Lower leg skin (tissue), 4 donors: ENCODE measurements at regions not wholly inside any gene's neighbourhood (a gene's known extent, or its start where the extent isn't known, plus 50 kb on each side); places are given as distances from the start of the nearest gene placed in this dataset.

ENCODE experiments used
- DNase-seq, 2 donors: peaks; one replicate each; pipeline ENCODE4 v3.0.0-alpha.2; 2019; ENCODE audit warnings: low spot score in 2 of 2
- H3K4me3 ChIP-seq: fragments of 200-600 bp; sonication (generic); 2 replicates; pipeline ENCODE4 v1.5.1; 2017; ENCODE audit warnings: mild to moderate bottlenecking, low read depth; ENCODE audit not compliant: poor library complexity, severe bottlenecking
- POLR2A ChIP-seq, 2 donors: fragments of 450-650 bp; IDR thresholded peaks; one replicate each; pipeline ENCODE4 v1.6.1; 2016 to 2017; ENCODE audit warnings: antibody characterized with exemption in 2 of 2, mild to moderate bottlenecking in 1 of 2, moderate library complexity in 1 of 2
- WGBS, 2 donors: methylation state at CpG; one replicate each; pipeline ENCODE4 v1.1.5; 2018; 5-methylcytosine and 5-hydroxymethylcytosine counted together
- intact Hi-C: fragments of 100-400 bp; cut with DNase I; formaldehyde crosslinking; loops from one replicate; pipeline ENCODE4 v1.15.0; 2023; ENCODE audit warnings: low total_unique reads
- TF ChIP-seq, protein P1 (sequence below), 3 donors: fragments of 450-650 bp; IDR thresholded peaks; one replicate each; pipeline ENCODE4 v1.5.1; 2016; ENCODE audit warnings: antibody characterized with exemption in 3 of 3, mild to moderate bottlenecking in 3 of 3, moderate library complexity in 2 of 3

DNA sequence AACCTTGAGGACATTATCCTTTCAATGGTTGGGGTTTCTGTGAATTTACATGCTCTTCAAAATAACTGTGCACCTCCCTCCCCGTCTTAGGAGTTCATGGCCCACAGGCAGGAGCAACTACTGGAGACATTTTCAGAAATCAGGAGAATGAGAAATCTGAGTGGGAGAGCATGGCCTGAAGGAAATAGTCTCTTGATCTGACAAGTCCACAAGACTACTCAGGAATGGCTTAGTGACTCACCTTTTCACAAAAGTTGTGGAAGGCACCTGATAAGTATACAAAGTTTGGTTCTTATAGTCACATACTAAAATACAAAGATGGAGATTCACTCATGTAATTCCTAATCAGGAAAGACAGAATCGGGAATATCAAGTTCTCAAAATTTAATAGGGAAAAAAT, 83.6 kb upstream of the NCKAP5 start:
- TF ChIP-seq, protein P1, sequence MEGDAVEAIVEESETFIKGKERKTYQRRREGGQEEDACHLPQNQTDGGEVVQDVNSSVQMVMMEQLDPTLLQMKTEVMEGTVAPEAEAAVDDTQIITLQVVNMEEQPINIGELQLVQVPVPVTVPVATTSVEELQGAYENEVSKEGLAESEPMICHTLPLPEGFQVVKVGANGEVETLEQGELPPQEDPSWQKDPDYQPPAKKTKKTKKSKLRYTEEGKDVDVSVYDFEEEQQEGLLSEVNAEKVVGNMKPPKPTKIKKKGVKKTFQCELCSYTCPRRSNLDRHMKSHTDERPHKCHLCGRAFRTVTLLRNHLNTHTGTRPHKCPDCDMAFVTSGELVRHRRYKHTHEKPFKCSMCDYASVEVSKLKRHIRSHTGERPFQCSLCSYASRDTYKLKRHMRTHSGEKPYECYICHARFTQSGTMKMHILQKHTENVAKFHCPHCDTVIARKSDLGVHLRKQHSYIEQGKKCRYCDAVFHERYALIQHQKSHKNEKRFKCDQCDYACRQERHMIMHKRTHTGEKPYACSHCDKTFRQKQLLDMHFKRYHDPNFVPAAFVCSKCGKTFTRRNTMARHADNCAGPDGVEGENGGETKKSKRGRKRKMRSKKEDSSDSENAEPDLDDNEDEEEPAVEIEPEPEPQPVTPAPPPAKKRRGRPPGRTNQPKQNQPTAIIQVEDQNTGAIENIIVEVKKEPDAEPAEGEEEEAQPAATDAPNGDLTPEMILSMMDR (IDR thresholded peaks at IDR 0.05): no peak
- no peak for TF ChIP-seq POLR2A (IDR thresholded peaks at IDR 0.05)
- no peak overlapping the region for H3K4me3 ChIP-seq
- no peak for DNase-seq
- intact Hi-C loops: no loop called here
- WGBS, 2 donors: 59 to 81% methylated on average over 2 of the region's 2 CpGs

DNA sequence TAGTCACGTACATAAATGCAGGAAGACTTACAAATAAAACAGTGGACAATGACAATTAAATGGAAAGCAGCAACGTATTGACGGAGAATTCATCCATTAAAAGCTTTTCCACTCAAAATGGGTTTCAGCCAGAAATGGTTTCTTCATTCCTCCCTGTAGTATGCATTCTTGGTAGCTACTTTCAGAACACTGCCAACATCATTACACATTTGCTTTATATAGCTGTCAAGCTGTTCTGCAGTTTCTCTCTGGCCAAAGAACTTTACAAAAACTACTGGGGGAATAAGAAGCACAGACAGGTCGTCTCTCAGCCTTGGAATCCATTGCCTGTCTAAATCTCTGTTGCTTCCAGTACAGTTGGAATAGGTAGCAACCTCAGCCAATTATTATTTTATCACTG, 84.1 kb upstream of the NCKAP5 start:
- TF ChIP-seq, protein P1 (IDR thresholded peaks at IDR 0.05): no peak
- TF ChIP-seq POLR2A (IDR thresholded peaks at IDR 0.05): no peak
- 33% methylated on average over 4 of the region's 4 CpGs for WGBS, 2 donors
- intact Hi-C loops: no loop called here
- DNase-seq: no peak
- H3K4me3 ChIP-seq: no peak overlapping the region

DNA sequence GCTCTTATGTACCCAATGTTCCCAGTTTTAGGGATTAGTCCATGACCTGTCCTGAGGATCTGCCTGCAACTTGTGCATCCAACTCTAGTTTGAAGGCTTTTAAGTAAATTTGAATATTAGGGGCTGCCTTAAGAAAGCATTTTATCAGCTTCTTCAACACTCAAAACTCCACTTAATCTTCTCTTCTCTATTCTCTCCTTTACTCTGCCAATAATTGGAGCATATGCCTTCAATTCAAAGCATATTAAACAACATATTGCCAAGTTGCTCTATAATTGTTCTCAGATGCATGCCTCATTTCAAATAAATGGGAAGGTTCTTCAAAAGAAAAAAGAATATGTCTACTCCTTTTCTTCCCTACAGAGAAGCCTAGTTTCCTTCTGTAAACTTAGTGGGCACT, 84.8 kb upstream of the NCKAP5 start:
- H3K4me3 ChIP-seq: no peak overlapping the region
- TF ChIP-seq, protein P1 (IDR thresholded peaks at IDR 0.05): no peak
- no peak for TF ChIP-seq POLR2A (IDR thresholded peaks at IDR 0.05)
- DNase-seq: no peak
- intact Hi-C loops: no loop called here

DNA sequence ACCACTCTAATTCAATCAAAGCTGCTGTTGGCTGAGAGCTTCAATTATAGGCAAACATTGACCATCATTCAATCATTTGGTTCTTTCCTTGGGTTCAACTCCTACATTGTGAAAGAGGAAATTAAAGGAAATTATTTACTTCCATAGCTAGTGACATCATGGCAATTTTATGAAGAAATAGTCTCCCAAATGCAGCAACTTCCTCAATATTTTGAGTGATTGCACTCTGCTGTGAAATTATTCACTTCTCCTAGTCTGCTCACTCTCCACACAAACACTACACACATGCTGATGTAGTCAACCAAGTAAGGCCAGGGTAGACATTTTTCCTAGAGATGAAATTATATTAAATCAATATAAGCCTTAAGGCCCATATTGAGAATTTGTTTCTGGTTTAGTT, 86.7 kb upstream of the NCKAP5 start:
- intact Hi-C loops: no loop called here
- TF ChIP-seq POLR2A (IDR thresholded peaks at IDR 0.05): no peak
- TF ChIP-seq, protein P1 (IDR thresholded peaks at IDR 0.05): no peak
- no peak for DNase-seq

DNA sequence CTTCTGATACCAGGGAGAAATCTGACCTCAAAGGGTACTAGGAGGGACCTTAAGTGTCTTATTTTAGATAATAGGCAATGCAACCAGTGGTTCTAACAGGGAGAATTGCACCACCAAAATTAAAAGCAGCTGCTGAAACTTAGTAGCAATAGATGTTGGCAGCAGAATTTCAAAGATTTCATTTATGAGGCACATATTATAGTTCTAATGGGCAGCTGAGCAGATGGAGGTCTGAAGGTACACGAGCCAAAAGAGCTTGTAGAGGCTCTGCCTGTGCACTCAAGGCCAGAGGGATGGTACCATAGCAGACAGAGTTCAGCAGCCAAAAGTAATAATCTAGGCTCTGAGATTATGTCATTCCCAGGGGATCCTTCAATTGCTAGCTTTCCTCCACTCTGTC, 87.3 kb upstream of the NCKAP5 start:
- no peak for TF ChIP-seq POLR2A (IDR thresholded peaks at IDR 0.05)
- TF ChIP-seq, protein P1 (IDR thresholded peaks at IDR 0.05): no peak
- WGBS, 2 donors: 46 to 67% methylated on average over 1 of the region's 1 CpG
- no peak for DNase-seq
- intact Hi-C loops: no loop called here
- no peak overlapping the region for H3K4me3 ChIP-seq

More for the DNA sequence above, 86.7 kb upstream of the NCKAP5 start:
- no peak overlapping the region for H3K4me3 ChIP-seq

DNA sequence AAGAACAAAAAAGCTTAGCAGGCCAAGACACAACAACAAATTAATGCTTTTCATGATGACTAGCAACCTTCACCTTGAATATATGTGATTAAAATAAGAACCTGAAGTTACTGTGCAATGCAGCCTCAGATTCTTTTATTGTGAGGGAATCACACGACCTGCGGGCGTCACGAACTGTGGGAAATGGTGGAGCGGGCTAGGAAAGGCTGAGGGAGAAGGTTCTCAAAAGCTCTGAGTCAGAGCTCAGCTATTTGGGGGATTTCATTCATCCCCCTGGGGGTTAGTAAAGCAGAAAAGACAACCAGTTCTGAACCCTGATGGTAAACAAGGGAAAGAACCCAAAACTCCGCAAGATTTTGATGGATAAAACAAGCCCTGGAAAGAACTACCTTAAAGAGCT, 89.3 kb upstream of the NCKAP5 start:
- WGBS, 2 donors: 81 to 87% methylated on average over 6 of the region's 6 CpGs
- intact Hi-C loops: no loop called here

More for the DNA sequence above, 89.3 kb upstream of the NCKAP5 start:
- no peak overlapping the region for H3K4me3 ChIP-seq
- TF ChIP-seq, protein P1 (IDR thresholded peaks at IDR 0.05): no peak
- TF ChIP-seq POLR2A (IDR thresholded peaks at IDR 0.05): no peak
- DNase-seq: no peak
